ENCODE measurements at regions not wholly inside any gene's neighbourhood (a gene's known extent, or its start where the extent isn't known, plus 50 kb on each side); places are given as distances from the start of the nearest gene placed in this dataset.

- Histone ChIP-seq H3K27me3 (ENCODE audit: insufficient read depth, low read depth, severe bottlenecking) (no peaks in the 10 kb centered on the region), H3K9me3 (ENCODE audit: severe bottlenecking) (no peaks in the 10 kb centered on the region), H3K36me3 (no peaks in the 10 kb centered on the region), H3K4me3 (ENCODE audit: low read depth, low read length) (no peak overlapping the region), H3K27ac (no peak overlapping the region)
- DNase-seq, result no peak
- TF ChIP-seq CTCF (IDR thresholded peaks at IDR 0.05; ENCODE audit: low read depth, low read length), result no peak
These were observed 467.5 kb upstream of the CHST9 start for GRCh38 chr18:27652480-27653121.

- DNase-seq, result no peak
- no peaks in the 10 kb centered on the region for H3K27me3 ChIP-seq (ENCODE audit: insufficient read depth, low read depth, severe bottlenecking)
- H3K36me3 ChIP-seq, result no peaks in the 10 kb centered on the region
- H3K27ac ChIP-seq, result no peak overlapping the region
- TF ChIP-seq CTCF (IDR thresholded peaks at IDR 0.05; ENCODE audit: low read depth, low read length), result no peak
- no peaks in the 10 kb centered on the region for H3K9me3 ChIP-seq (ENCODE audit: severe bottlenecking)
- H3K4me3 ChIP-seq (ENCODE audit: low read depth, low read length), result no peak overlapping the region
These were observed 464.5 kb upstream of the CHST9 start for GRCh38 chr18:27649621-27650020.

DNA sequence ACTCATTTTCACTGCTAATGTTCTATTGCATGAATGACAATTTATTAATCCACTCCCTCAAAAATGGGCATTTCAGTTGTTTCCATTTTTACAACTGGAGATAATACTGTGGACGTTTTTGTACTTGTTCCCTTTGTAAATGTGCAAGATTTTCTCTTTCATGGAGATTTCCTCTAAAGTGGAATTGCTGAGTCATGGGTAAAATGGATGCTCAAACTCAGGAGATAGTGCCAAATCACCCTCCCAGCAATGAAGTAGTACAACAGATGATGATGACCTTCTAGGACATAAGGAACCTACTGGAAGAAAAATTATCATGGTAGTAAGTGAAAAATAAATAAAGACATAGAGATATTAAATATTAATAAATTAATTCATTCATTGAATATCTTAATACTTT, 460.8 kb upstream of the CHST9 start:
- H3K9me3 ChIP-seq (ENCODE audit: severe bottlenecking), result no peaks in the 10 kb centered on the region
- no peaks in the 10 kb centered on the region for H3K36me3 ChIP-seq
- H3K27ac ChIP-seq, result no peak overlapping the region
- H3K4me3 ChIP-seq (ENCODE audit: low read depth, low read length), result no peak overlapping the region
- TF ChIP-seq CTCF (IDR thresholded peaks at IDR 0.05; ENCODE audit: low read depth, low read length), result no peak
- DNase-seq, result no peak
- H3K27me3 ChIP-seq (ENCODE audit: insufficient read depth, low read depth, severe bottlenecking), result no peaks in the 10 kb centered on the region

GRCh38 chr18:27636576-27637085, 451.5 kb upstream of the CHST9 start:
- Histone ChIP-seq H3K4me3 (ENCODE audit: low read depth, low read length) (no peak overlapping the region), H3K9me3 (ENCODE audit: severe bottlenecking) (no peaks in the 10 kb centered on the region), H3K36me3 (no peaks in the 10 kb centered on the region), H3K27ac (no peak overlapping the region), H3K27me3 (ENCODE audit: insufficient read depth, low read depth, severe bottlenecking) (no peaks in the 10 kb centered on the region)
- DNase-seq, result no peak
- no peak for TF ChIP-seq CTCF (IDR thresholded peaks at IDR 0.05; ENCODE audit: low read depth, low read length)

DNA sequence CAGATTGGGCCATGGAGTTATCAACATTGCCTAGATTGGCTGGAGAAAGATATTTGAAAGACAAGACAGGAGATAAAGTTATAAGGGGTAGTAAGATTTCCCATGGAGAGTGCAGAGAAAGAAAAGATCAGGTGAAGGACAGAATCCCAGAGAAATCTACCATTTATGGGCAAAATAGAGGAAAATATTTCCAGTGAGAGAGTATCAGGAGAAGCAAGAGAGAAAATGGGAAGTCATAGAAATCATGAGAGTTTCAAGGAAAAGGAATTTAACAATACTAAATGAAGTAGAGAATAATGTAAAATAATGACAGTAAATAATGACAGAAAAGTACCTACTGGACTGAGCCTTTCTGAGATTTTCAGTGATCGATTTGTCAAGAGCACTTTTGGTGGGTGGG, 447.6 kb upstream of the CHST9 start:
- no peak for TF ChIP-seq CTCF (IDR thresholded peaks at IDR 0.05; ENCODE audit: low read depth, low read length)
- no peaks in the 10 kb centered on the region for H3K27me3 ChIP-seq (ENCODE audit: insufficient read depth, low read depth, severe bottlenecking)

GRCh38 chr18:27627927-27628326, 442.8 kb upstream of the CHST9 start:
- Histone ChIP-seq H3K9me3 (ENCODE audit: severe bottlenecking) (no peaks in the 10 kb centered on the region), H3K27ac (no peak overlapping the region), H3K4me3 (ENCODE audit: low read depth, low read length) (no peak overlapping the region), H3K36me3 (no peaks in the 10 kb centered on the region), H3K27me3 (ENCODE audit: insufficient read depth, low read depth, severe bottlenecking) (no peaks in the 10 kb centered on the region)
- TF ChIP-seq CTCF (IDR thresholded peaks at IDR 0.05; ENCODE audit: low read depth, low read length), result peak; percentile 36; the same call in 1 of the 2 replicates
- no peak for DNase-seq

More for the DNA sequence above, 447.6 kb upstream of the CHST9 start:
- Histone ChIP-seq H3K9me3 (ENCODE audit: severe bottlenecking) (no peaks in the 10 kb centered on the region), H3K27ac (no peak overlapping the region), H3K4me3 (ENCODE audit: low read depth, low read length) (no peak overlapping the region), H3K36me3 (no peaks in the 10 kb centered on the region)
- no peak for DNase-seq

All from WERI-Rb-1 (cell line).